Trophoblast cell (in vitro differentiated cells and primary cell): ENCODE measurements at regions not wholly inside any gene's neighbourhood (a gene's known extent, or its start where the extent isn't known, plus 50 kb on each side); places are given as distances from the start of the nearest gene placed in this dataset.

ENCODE experiments used
- DNase-seq, 2 donors: peaks; one replicate each; pipeline ENCODE4 v3.0.0-alpha.2; 2016
- H2AFZ ChIP-seq: 2 replicates; pipeline ENCODE4 v1.6.1; 2013; ENCODE audit warnings: low read length, moderate library complexity, mild to moderate bottlenecking; ENCODE audit not compliant: insufficient read depth, poor library complexity
- H2AK5ac ChIP-seq: 2 replicates; pipeline ENCODE4 v1.6.1; 2013; ENCODE audit warnings: mild to moderate bottlenecking, low read length
- H2BK120ac ChIP-seq: 2 replicates; pipeline ENCODE4 v1.6.1; 2013; ENCODE audit warnings: low read length, mild to moderate bottlenecking, moderate library complexity; ENCODE audit not compliant: insufficient read depth, poor library complexity
- H2BK12ac ChIP-seq: 2 replicates; pipeline ENCODE4 v1.6.1; 2013; ENCODE audit warnings: mild to moderate bottlenecking, low read length, moderate library complexity
- H2BK5ac ChIP-seq: 2 replicates; pipeline ENCODE4 v1.6.1; 2013; ENCODE audit warnings: low read length, low read depth, moderate library complexity, mild to moderate bottlenecking; ENCODE audit not compliant: poor library complexity
- H3K14ac ChIP-seq: 2 replicates; pipeline ENCODE4 v1.6.1; 2013; ENCODE audit warnings: mild to moderate bottlenecking, low read length
- H3K18ac ChIP-seq: 2 replicates; pipeline ENCODE4 v1.6.1; 2013; ENCODE audit warnings: mild to moderate bottlenecking, low read length
- H3K23ac ChIP-seq: 2 replicates; pipeline ENCODE4 v1.6.1; 2013; ENCODE audit warnings: low read length
- H3K27ac ChIP-seq: 2 replicates; pipeline ENCODE4 v1.5.1; 2013; ENCODE audit warnings: low read depth, mild to moderate bottlenecking, inconsistent platforms, low read length, moderate library complexity
- H3K27me3 ChIP-seq: 2 replicates; pipeline ENCODE4 v1.6.1; 2013; ENCODE audit warnings: inconsistent platforms, mild to moderate bottlenecking, low read length, moderate library complexity; ENCODE audit not compliant: insufficient read depth
- H3K36me3 ChIP-seq, 2 experiments: 1 replicate in 1 of 2; 2 replicates in 1 of 2; pipeline ENCODE4 v1.6.1; 2013; ENCODE audit warnings: low read length in 2 of 2, mild to moderate bottlenecking in 2 of 2, moderate library complexity in 1 of 2; ENCODE audit not compliant: insufficient read depth in 2 of 2, control insufficient read depth in 1 of 2
- H3K4ac ChIP-seq: 2 replicates; pipeline ENCODE4 v1.6.1; 2013; ENCODE audit warnings: low read depth, mild to moderate bottlenecking, low read length, moderate library complexity
- H3K4me1 ChIP-seq, 2 experiments: 1 replicate in 1 of 2; 2 replicates in 1 of 2; pipeline ENCODE4 v1.6.1; 2013; ENCODE audit warnings: low read length in 2 of 2, mild to moderate bottlenecking in 2 of 2, moderate library complexity in 1 of 2; ENCODE audit not compliant: insufficient read depth in 2 of 2, control insufficient read depth in 1 of 2
- H3K4me2 ChIP-seq: 2 replicates; pipeline ENCODE4 v1.6.1; 2013; ENCODE audit warnings: inconsistent platforms, mild to moderate bottlenecking, low read length, moderate library complexity
- H3K4me3 ChIP-seq: 2 replicates; pipeline ENCODE4 v1.5.1; 2013; ENCODE audit warnings: mild to moderate bottlenecking, low read depth, low read length, inconsistent platforms
- H3K79me1 ChIP-seq: one replicate; pipeline ENCODE4 v1.6.1; 2013; ENCODE audit warnings: low read length
- H3K79me2 ChIP-seq: 2 replicates; pipeline ENCODE4 v1.6.1; 2013; ENCODE audit warnings: low read length, mild to moderate bottlenecking; ENCODE audit not compliant: control insufficient read depth, insufficient read depth, poor library complexity
- H3K9ac ChIP-seq: 2 replicates; pipeline ENCODE4 v1.6.1; 2013; ENCODE audit warnings: mild to moderate bottlenecking, low read length
- H3K9me3 ChIP-seq: 2 replicates; pipeline ENCODE4 v1.6.1; 2013; ENCODE audit warnings: low read depth, mild to moderate bottlenecking, control low read depth, inconsistent platforms, low read length; ENCODE audit not compliant: insufficient read depth
- H4K12ac ChIP-seq: 2 replicates; pipeline ENCODE4 v1.6.1; 2013; ENCODE audit warnings: low read depth, mild to moderate bottlenecking, low read length, moderate library complexity
- H4K8ac ChIP-seq: 2 replicates; pipeline ENCODE4 v1.6.1; 2013; ENCODE audit warnings: low read depth, mild to moderate bottlenecking, low read length, moderate library complexity
- H4K91ac ChIP-seq: one replicate; pipeline ENCODE4 v1.6.1; 2013; ENCODE audit warnings: low read depth, mild to moderate bottlenecking, low read length, moderate library complexity
- WGBS: extraction: QIAGEN DNeasy Blood & Tissue Kit; methylation state at CpG from one replicate; pipeline ENCODE4 v1.1.7; 2013; ENCODE audit warnings: missing lambda C conversion rate; ENCODE audit not compliant: insufficient read length, insufficient coverage; ENCODE audit errors: extremely low coverage; 5-methylcytosine and 5-hydroxymethylcytosine counted together

DNA sequence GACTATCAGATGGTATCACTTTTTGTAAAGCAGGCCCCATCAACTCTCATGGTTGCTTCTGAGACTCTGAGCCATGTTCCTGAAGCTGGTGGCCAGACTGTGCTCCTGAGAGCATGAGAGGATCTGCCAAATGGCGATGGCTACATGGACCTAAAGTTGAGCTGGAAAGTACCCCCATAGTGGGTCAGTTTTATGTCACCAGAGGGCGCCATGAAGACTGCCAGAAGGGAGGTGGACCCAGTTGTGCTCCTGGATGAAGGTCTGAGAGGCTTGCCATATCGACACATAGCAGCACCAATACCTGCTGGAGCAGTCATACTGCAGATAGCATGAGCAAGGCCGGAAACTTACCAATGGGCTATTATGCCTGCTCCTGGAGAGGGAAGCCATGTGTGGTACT, 105.7 kb downstream of the SLITRK2 start:
- Histone ChIP-seq H2BK5ac (no peak overlapping the region), H4K91ac (no peak overlapping the region)

DNA sequence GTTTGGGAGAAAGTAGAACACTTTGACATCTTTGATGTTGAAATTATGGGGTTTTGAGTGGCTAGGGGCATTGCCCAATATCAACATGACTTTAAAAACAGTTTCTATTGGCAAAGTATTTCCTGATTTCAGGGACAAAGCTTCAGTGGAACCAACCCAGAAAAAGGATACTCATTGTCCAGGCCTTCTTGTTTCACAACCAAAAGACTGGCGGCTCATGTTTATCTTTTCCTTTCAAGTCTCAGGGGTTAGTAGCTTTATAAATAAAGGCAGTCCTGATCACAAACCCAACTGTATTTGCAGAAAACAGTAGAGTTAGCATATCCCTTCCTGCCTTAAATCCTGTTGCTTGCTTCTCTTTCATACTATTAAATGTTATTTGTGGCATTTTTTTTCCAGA, 119.1 kb downstream of the SLITRK2 start:
- H3K9me3 ChIP-seq = no peaks in the 10 kb centered on the region

More for the DNA sequence above, 105.7 kb downstream of the SLITRK2 start:
- H3K36me3 ChIP-seq = no peaks in the 10 kb centered on the region
- WGBS = no CpG with 5 or more reads among the region's 4 CpGs
- no peak overlapping the region for H3K4me2 ChIP-seq
- no peaks in the 10 kb centered on the region for H3K79me2 ChIP-seq
- no peak overlapping the region for H2AK5ac ChIP-seq
- H3K27me3 ChIP-seq = no peaks in the 10 kb centered on the region
- no peak overlapping the region for H2BK120ac ChIP-seq
- H3K18ac ChIP-seq = no peak overlapping the region
- no peak for DNase-seq
- no peak overlapping the region for H3K9ac ChIP-seq
- H4K12ac ChIP-seq = no peak overlapping the region
- H3K23ac ChIP-seq = no peak overlapping the region
- H2BK12ac ChIP-seq = no peak overlapping the region
- no peak overlapping the region for H3K4me3 ChIP-seq
- no peak overlapping the region for H3K14ac ChIP-seq
- H4K8ac ChIP-seq = no peak overlapping the region
- no peaks in the 10 kb centered on the region for H3K4me1 ChIP-seq
- no peak overlapping the region for H3K4ac ChIP-seq
- H3K27ac ChIP-seq = no peak overlapping the region
- H3K9me3 ChIP-seq = no peaks in the 10 kb centered on the region
- no peaks in the 10 kb centered on the region for H3K79me1 ChIP-seq
- H2AFZ ChIP-seq = no peak overlapping the region

DNA sequence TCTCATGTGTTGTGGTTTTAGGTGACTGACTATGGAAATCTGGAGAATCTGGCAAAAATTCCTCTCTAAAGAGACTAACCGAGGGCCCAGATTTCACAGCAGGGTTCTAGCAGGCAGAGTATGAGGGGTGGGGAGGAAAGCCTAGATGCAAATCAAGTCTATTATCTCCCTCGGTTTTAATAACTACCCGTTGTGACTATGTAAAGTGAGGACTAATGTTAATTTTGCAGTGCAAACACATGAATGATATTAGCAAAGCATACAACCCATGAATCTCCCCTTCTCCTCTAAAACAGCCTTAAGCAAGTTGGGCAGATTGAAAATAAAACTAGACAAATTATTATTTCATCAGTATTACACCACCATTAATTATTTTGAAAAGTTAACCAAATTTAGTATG, 131.4 kb downstream of the SLITRK2 start:
- no peak overlapping the region for H3K18ac ChIP-seq
- H4K91ac ChIP-seq = no peak overlapping the region
- WGBS = no CpG with 5 or more reads among the region's 3 CpGs
- H3K4me1 ChIP-seq = no peaks in the 10 kb centered on the region
- no peak overlapping the region for H2AFZ ChIP-seq
- H3K27ac ChIP-seq = no peak overlapping the region
- no peaks in the 10 kb centered on the region for H3K79me1 ChIP-seq
- H4K8ac ChIP-seq = no peak overlapping the region
- no peak overlapping the region for H2AK5ac ChIP-seq
- H3K14ac ChIP-seq = no peak overlapping the region
- H2BK120ac ChIP-seq = no peak overlapping the region
- no peak overlapping the region for H4K12ac ChIP-seq
- H3K27me3 ChIP-seq = no peaks in the 10 kb centered on the region
- no peak overlapping the region for H3K9ac ChIP-seq
- H3K9me3 ChIP-seq = no peaks in the 10 kb centered on the region
- no peak overlapping the region for H3K4me2 ChIP-seq
- H3K4me3 ChIP-seq = no peak overlapping the region
- H3K36me3 ChIP-seq = no peaks in the 10 kb centered on the region
- H3K4ac ChIP-seq = no peak overlapping the region
- H3K23ac ChIP-seq = no peak overlapping the region
- no peak for DNase-seq
- H2BK12ac ChIP-seq = no peak overlapping the region
- H2BK5ac ChIP-seq = no peak overlapping the region
- no peaks in the 10 kb centered on the region for H3K79me2 ChIP-seq

More for the DNA sequence above, 119.1 kb downstream of the SLITRK2 start:
- no peak overlapping the region for H3K23ac ChIP-seq
- H2BK12ac ChIP-seq = no peak overlapping the region
- no peak overlapping the region for H3K9ac ChIP-seq
- no peak for DNase-seq
- H3K79me2 ChIP-seq = no peaks in the 10 kb centered on the region
- no peak overlapping the region for H3K14ac ChIP-seq
- no peak overlapping the region for H4K91ac ChIP-seq
- H4K12ac ChIP-seq = no peak overlapping the region
- no peak overlapping the region for H2AK5ac ChIP-seq
- H4K8ac ChIP-seq = no peak overlapping the region
- H3K4me2 ChIP-seq = no peak overlapping the region
- no peak overlapping the region for H3K27ac ChIP-seq
- H3K36me3 ChIP-seq = no peaks in the 10 kb centered on the region
- no peaks in the 10 kb centered on the region for H3K79me1 ChIP-seq
- H2BK120ac ChIP-seq = no peak overlapping the region
- H3K27me3 ChIP-seq = no peaks in the 10 kb centered on the region
- no peaks in the 10 kb centered on the region for H3K4me1 ChIP-seq
- H2BK5ac ChIP-seq = no peak overlapping the region
- H3K4ac ChIP-seq = no peak overlapping the region
- no peak overlapping the region for H2AFZ ChIP-seq
- no CpG with 5 or more reads among the region's 1 CpG for WGBS
- H3K4me3 ChIP-seq = no peak overlapping the region
- no peak overlapping the region for H3K18ac ChIP-seq

DNA sequence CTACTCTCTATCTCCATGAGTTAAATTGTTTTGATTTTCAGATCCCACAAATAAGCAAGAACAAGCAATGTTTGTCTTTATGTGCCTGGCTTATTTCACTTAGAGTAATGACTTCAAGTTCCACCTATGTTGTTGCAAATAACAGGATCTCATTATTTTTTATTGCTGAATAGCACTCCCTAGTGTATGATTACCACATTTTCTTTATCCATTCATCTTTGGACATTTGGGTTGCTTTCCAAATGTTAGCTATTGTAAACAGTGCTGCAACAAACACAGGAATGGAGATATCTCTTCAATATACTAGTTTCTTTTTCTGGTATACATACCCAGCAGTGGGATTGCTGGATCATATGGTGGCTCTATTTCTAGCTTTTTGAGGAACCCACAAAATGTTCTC, 136.0 kb downstream of the SLITRK2 start:
- Histone ChIP-seq H4K12ac (no peak overlapping the region), H3K36me3 (no peaks in the 10 kb centered on the region), H3K4me1 (no peaks in the 10 kb centered on the region), H2BK12ac (no peak overlapping the region), H3K27me3 (no peaks in the 10 kb centered on the region), H3K4ac (no peak overlapping the region), H3K9ac (no peak overlapping the region), H2AFZ (no peak overlapping the region), H3K4me3 (no peak overlapping the region), H4K91ac (no peak overlapping the region), H3K4me2 (no peak overlapping the region), H3K14ac (no peak overlapping the region), H3K18ac (no peak overlapping the region), H2AK5ac (no peak overlapping the region), H3K79me1 (no peaks in the 10 kb centered on the region), H2BK120ac (no peak overlapping the region), H3K27ac (no peak overlapping the region), H3K79me2 (no peaks in the 10 kb centered on the region), H3K23ac (no peak overlapping the region), H4K8ac (no peak overlapping the region), H3K9me3 (no peaks in the 10 kb centered on the region), H2BK5ac (no peak overlapping the region)
- DNase-seq = no peak
